ENCODE measurements at regions not wholly inside any gene's neighbourhood (a gene's known extent, or its start where the extent isn't known, plus 50 kb on each side); places are given as distances from the start of the nearest gene placed in this dataset.

DNA sequence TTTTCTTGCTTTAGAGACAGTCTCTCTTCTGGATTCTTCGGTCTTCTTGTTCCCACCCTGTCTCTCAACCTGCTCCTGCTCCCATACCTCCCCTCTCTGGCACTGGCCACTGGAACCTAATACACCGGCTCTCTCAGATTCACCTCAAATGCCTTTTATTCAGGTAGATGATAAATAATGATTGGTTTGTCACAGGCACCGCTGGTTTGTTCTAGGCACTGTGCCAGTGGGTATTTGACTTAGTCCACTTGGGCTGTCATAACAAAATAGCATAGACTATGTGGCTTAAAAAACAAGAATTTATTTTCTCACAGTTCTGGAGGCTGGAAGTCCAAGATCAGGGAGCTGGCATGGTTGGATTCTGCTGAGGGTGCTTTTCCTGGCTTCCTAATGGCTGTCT, 278.2 kb upstream of the STT3B start:
- in situ Hi-C loops (cut with MboI; ENCODE audit: low sequenced_read_pairs, unreplicated experiment): no loop called here
- TF ChIP-seq, protein P1, sequence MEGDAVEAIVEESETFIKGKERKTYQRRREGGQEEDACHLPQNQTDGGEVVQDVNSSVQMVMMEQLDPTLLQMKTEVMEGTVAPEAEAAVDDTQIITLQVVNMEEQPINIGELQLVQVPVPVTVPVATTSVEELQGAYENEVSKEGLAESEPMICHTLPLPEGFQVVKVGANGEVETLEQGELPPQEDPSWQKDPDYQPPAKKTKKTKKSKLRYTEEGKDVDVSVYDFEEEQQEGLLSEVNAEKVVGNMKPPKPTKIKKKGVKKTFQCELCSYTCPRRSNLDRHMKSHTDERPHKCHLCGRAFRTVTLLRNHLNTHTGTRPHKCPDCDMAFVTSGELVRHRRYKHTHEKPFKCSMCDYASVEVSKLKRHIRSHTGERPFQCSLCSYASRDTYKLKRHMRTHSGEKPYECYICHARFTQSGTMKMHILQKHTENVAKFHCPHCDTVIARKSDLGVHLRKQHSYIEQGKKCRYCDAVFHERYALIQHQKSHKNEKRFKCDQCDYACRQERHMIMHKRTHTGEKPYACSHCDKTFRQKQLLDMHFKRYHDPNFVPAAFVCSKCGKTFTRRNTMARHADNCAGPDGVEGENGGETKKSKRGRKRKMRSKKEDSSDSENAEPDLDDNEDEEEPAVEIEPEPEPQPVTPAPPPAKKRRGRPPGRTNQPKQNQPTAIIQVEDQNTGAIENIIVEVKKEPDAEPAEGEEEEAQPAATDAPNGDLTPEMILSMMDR (IDR thresholded peaks at IDR 0.05; ENCODE audit: borderline replicate concordance, control extremely low read depth, extremely low read depth, insufficient read depth, missing control alignments): no peak
- DNase-seq (ENCODE audit: low spot score): no peak

DNA sequence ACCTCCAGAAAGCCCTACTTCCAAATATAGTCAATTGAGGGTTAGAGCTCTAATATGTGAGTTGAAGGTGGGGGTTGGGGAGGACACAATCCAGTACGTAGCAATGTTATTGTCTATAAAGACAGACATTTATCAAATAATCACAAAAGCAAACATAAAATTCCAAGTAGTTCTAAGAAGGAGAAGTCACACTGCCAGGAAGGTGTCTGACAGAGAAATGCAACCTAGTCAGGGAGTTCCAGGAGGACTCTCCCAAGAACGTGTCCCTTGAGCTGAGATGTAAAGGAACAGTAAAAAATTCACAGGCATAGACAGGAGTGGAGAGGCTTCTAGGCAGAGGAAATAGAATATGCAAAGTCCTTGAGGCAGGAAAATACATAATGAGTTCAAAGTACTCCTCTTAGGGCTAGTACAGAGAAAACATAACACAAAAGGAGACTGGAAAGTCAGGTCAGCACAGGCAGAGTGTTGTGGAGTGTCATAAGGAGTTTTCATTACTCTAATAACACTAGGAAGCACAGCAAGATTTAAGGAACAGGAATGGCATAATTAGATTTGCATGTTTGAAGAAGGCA, 277.6 kb upstream of the STT3B start:
- TF ChIP-seq, protein P1 (IDR thresholded peaks at IDR 0.05; ENCODE audit: borderline replicate concordance, control extremely low read depth, extremely low read depth, insufficient read depth, missing control alignments): no peak
- DNase-seq (ENCODE audit: low spot score): no peak
- in situ Hi-C loops (cut with MboI; ENCODE audit: low sequenced_read_pairs, unreplicated experiment): no loop called here

- in situ Hi-C loops (cut with MboI; ENCODE audit: low sequenced_read_pairs, unreplicated experiment): no loop called here
- TF ChIP-seq, protein P1 (IDR thresholded peaks at IDR 0.05; ENCODE audit: borderline replicate concordance, control extremely low read depth, extremely low read depth, insufficient read depth, missing control alignments): no peak
- DNase-seq (ENCODE audit: low spot score): no peak
These were observed 270.5 kb upstream of the STT3B start for GRCh38 chr3:31262201-31262600.

- TF ChIP-seq, protein P1 (IDR thresholded peaks at IDR 0.05; ENCODE audit: borderline replicate concordance, control extremely low read depth, extremely low read depth, insufficient read depth, missing control alignments): no peak
- in situ Hi-C loops (cut with MboI; ENCODE audit: low sequenced_read_pairs, unreplicated experiment): no loop called here
- no peak for DNase-seq (ENCODE audit: low spot score)
These were observed 268.8 kb upstream of the STT3B start for GRCh38 chr3:31263897-31264296.

- TF ChIP-seq, protein P1 (IDR thresholded peaks at IDR 0.05; ENCODE audit: borderline replicate concordance, control extremely low read depth, extremely low read depth, insufficient read depth, missing control alignments): no peak
- DNase-seq (ENCODE audit: low spot score): no peak
- in situ Hi-C loops (cut with MboI; ENCODE audit: low sequenced_read_pairs, unreplicated experiment): no loop called here
These were observed 266.9 kb upstream of the STT3B start for GRCh38 chr3:31265646-31266428.

- DNase-seq (ENCODE audit: low spot score): no peak
- TF ChIP-seq, protein P1 (IDR thresholded peaks at IDR 0.05; ENCODE audit: borderline replicate concordance, control extremely low read depth, extremely low read depth, insufficient read depth, missing control alignments): no peak
- in situ Hi-C loops (cut with MboI; ENCODE audit: low sequenced_read_pairs, unreplicated experiment): no loop called here
These were observed 263.9 kb upstream of the STT3B start for GRCh38 chr3:31268868-31269267.

Data from GM13976 (cell line).